ENCODE measurements at regions not wholly inside any gene's neighbourhood (a gene's known extent, or its start where the extent isn't known, plus 50 kb on each side); places are given as distances from the start of the nearest gene placed in this dataset.

DNA sequence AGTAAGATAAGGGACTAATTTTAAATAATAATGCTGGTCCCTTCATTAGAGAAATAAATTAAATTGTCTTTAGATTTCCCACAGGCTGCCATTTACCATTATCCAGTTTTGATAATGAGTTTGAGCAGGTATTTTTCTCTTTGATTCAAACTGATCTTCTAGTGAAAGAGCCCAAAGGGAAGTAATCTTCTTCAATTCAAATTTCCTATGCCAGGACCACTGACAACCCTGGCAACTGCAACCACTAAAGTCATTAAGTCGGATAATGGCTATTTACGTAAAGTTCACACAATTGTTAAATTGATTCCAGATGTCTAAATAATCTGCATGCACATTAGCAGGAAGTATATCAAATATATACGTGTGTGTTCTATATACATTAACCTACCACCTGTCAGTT, 399.3 kb downstream of the PTPRC start:
- no peaks in the 10 kb centered on the region for H3K4me1 ChIP-seq
- H3K9me3 ChIP-seq: no peaks in the 10 kb centered on the region
- no peak overlapping the region for H3K4me3 ChIP-seq
- H3K27ac ChIP-seq: no peak overlapping the region
- H3K27me3 ChIP-seq: no peaks in the 10 kb centered on the region
- WGBS: 62% methylated on average over 3 of the region's 3 CpGs
- H3K36me3 ChIP-seq: no peaks in the 10 kb centered on the region
- TF ChIP-seq POLR2A (IDR thresholded peaks at IDR 0.05): no peak
- no peak for TF ChIP-seq POLR2AphosphoS5 (IDR thresholded peaks at IDR 0.05)
- TF ChIP-seq, protein P1, sequence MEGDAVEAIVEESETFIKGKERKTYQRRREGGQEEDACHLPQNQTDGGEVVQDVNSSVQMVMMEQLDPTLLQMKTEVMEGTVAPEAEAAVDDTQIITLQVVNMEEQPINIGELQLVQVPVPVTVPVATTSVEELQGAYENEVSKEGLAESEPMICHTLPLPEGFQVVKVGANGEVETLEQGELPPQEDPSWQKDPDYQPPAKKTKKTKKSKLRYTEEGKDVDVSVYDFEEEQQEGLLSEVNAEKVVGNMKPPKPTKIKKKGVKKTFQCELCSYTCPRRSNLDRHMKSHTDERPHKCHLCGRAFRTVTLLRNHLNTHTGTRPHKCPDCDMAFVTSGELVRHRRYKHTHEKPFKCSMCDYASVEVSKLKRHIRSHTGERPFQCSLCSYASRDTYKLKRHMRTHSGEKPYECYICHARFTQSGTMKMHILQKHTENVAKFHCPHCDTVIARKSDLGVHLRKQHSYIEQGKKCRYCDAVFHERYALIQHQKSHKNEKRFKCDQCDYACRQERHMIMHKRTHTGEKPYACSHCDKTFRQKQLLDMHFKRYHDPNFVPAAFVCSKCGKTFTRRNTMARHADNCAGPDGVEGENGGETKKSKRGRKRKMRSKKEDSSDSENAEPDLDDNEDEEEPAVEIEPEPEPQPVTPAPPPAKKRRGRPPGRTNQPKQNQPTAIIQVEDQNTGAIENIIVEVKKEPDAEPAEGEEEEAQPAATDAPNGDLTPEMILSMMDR (IDR thresholded peaks at IDR 0.05): no peak
- TF ChIP-seq EP300 (IDR thresholded peaks at IDR 0.05): no peak
- DNase-seq (ENCODE audit: low spot score in 2 of 2): no peak

DNA sequence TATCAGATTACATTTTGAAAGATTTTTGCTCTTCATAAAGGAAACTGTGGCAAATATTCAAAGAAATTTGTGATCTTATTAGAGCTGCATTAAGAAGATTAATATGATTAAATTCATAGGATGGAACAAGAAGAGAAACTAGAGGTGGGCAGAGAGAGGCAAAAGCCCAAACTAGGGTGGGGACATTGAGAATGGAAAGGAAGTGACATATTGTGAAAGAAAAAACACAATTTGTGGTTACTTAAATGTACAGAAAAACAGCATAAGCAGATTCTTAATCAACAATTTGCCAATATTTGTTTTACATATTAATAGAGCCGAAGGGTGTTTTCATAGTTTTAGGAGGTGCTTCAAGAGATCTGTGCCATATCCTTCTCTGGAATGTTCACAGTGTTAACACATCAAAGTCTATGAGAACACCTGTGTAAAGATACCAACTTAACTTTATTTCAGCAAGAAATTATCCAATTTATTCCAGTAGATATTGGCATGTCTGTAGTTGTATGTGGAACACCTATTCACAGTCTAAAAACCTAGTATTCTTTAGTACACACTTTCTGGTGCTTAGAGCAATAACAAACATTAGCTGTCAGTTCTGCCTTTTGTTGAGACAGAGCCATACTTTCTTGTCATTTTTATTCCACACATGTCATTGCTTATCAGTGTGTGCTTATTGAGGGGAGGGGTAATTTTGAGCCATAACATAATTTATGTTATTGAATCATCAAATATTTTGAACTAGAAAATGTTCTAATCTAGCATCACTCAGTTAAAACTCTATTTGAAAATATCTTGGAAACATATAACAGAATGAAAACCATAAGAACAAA, 401.5 kb downstream of the PTPRC start:
- H3K27me3 ChIP-seq: no peaks in the 10 kb centered on the region
- no peaks in the 10 kb centered on the region for H3K36me3 ChIP-seq
- no peak overlapping the region for H3K27ac ChIP-seq
- no peaks in the 10 kb centered on the region for H3K4me1 ChIP-seq
- 73% methylated on average over 1 of the region's 1 CpG for WGBS
- no peak overlapping the region for H3K4me3 ChIP-seq
- no peaks in the 10 kb centered on the region for H3K9me3 ChIP-seq
- DNase-seq (ENCODE audit: low spot score in 2 of 2): no peak
- TF ChIP-seq POLR2A (IDR thresholded peaks at IDR 0.05) (no peak), POLR2AphosphoS5 (IDR thresholded peaks at IDR 0.05) (no peak), EP300 (IDR thresholded peaks at IDR 0.05) (no peak)
- TF ChIP-seq, protein P1 (IDR thresholded peaks at IDR 0.05): no peak

DNA sequence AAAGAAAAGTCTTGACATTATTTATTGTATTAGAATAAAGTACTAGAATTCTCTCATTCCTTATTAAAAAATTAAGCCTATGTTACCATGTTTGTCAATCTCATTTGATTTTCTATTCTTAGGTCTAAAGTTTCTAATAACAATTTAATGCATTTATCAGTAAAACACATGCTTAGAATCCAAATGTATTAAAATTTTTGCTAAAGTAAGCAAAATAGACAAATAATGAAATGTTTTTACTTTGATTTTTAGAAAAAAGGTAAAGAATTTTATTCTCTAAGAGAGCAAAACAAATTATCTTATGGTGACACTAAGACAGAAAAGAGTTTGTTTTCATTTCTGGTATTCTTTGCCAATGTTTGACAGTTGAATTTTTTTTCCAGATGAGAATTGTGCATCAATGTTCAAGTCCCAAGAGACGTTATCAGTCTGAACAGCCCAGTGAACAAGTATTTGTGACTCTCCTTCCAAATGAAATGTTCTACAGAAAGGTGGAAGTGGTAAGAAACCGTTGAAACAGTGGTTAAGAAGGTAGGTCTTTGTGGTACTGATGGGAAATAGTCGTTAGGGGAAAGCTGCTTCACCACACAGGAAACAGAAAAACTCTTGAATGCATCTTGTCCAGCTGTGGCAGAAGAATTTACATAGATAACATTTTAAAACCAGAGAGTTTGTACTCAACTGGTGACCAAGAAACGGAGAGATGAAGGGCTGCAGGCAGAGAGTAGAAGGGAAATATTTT, 402.5 kb downstream of the PTPRC start:
- TF ChIP-seq POLR2A (IDR thresholded peaks at IDR 0.05): no peak
- TF ChIP-seq POLR2AphosphoS5 (IDR thresholded peaks at IDR 0.05): no peak
- TF ChIP-seq, protein P1 (IDR thresholded peaks at IDR 0.05): no peak
- TF ChIP-seq EP300 (IDR thresholded peaks at IDR 0.05): no peak
- no peak for DNase-seq (ENCODE audit: low spot score in 2 of 2)
- H3K27me3 ChIP-seq: no peaks in the 10 kb centered on the region
- H3K36me3 ChIP-seq: no peaks in the 10 kb centered on the region
- H3K4me3 ChIP-seq: no peak overlapping the region
- H3K27ac ChIP-seq: no peak overlapping the region
- H3K9me3 ChIP-seq: no peaks in the 10 kb centered on the region
- no peaks in the 10 kb centered on the region for H3K4me1 ChIP-seq
- 26% methylated on average over 4 of the region's 4 CpGs for WGBS

DNA sequence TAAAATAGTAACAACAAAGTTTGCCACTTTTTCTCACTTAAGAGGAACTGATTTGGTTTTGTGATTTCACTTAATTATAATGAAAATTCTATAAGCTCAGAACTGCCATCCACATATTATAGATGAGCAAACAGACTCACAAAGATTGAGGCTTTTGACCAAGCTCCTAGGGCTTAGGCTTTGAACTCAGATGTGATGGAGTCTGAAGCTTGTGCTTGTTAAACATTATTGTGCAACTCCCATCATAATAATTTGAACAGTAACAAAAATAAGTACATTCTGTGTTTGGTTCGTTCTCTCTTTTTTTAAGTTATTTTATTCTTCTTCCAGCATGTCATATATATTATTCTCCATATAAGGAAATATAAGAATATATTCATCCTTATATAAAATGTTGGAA, 403.4 kb downstream of the PTPRC start:
- no peaks in the 10 kb centered on the region for H3K9me3 ChIP-seq
- no peaks in the 10 kb centered on the region for H3K36me3 ChIP-seq
- 78% methylated on average over 1 of the region's 1 CpG for WGBS
- H3K27ac ChIP-seq: no peak overlapping the region
- TF ChIP-seq, protein P1 (IDR thresholded peaks at IDR 0.05): no peak
- no peak for TF ChIP-seq EP300 (IDR thresholded peaks at IDR 0.05)
- no peak for TF ChIP-seq POLR2AphosphoS5 (IDR thresholded peaks at IDR 0.05)
- no peak for TF ChIP-seq POLR2A (IDR thresholded peaks at IDR 0.05)
- no peak overlapping the region for H3K4me3 ChIP-seq
- no peaks in the 10 kb centered on the region for H3K27me3 ChIP-seq
- no peak for DNase-seq (ENCODE audit: low spot score in 2 of 2)
- H3K4me1 ChIP-seq: no peaks in the 10 kb centered on the region

DNA sequence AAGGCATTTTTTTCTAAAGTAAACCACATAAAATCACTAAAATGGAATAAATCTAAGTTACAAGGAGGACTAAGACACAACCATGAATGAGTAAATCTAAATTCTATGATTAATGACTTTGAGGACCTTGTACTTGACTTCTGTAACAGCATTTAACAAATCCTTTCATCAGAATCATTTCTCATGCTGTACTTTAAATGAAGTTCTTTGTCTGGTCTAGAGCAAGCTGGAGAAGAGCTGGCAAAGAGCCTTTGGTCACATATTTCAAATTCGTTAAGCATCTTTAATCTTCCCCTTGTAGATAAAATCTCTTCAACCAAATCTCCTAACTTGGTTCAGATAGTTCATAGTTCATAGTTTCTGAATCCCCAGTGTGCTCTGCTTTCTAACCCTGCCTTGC, 405.4 kb downstream of the PTPRC start:
- no peaks in the 10 kb centered on the region for H3K9me3 ChIP-seq
- H3K4me3 ChIP-seq: no peak overlapping the region
- 37% methylated on average over 1 of the region's 1 CpG for WGBS
- no peaks in the 10 kb centered on the region for H3K27me3 ChIP-seq
- no peak overlapping the region for H3K27ac ChIP-seq
- H3K4me1 ChIP-seq: no peaks in the 10 kb centered on the region
- no peak for DNase-seq (ENCODE audit: low spot score in 2 of 2)
- TF ChIP-seq, protein P1 (IDR thresholded peaks at IDR 0.05): no peak
- TF ChIP-seq POLR2A (IDR thresholded peaks at IDR 0.05) (no peak), POLR2AphosphoS5 (IDR thresholded peaks at IDR 0.05) (no peak), EP300 (IDR thresholded peaks at IDR 0.05) (no peak)
- H3K36me3 ChIP-seq: no peaks in the 10 kb centered on the region

Measured in suprapubic skin (tissue), 4 donors.